ENCODE measurements at regions not wholly inside any gene's neighbourhood (a gene's known extent, or its start where the extent isn't known, plus 50 kb on each side); places are given as distances from the start of the nearest gene placed in this dataset.

- TF ChIP-seq CTCF (IDR thresholded peaks at IDR 0.05; ENCODE audit: low read depth, low read length) = no peak
- no peak overlapping the region for H3K4me3 ChIP-seq (ENCODE audit: low read depth, low read length)
Observed at GRCh38 chr3:64327100-64327804, 102.0 kb upstream of the PRICKLE2 start.

GRCh38 chr3:64321747-64322146 lies 96.5 kb upstream of the PRICKLE2 start:
- no peak overlapping the region for H3K4me3 ChIP-seq (ENCODE audit: low read depth, low read length)
- TF ChIP-seq CTCF (IDR thresholded peaks at IDR 0.05; ENCODE audit: low read depth, low read length) = no peak

- H3K4me3 ChIP-seq (ENCODE audit: low read depth, low read length) = no peak overlapping the region
- no peak for TF ChIP-seq CTCF (IDR thresholded peaks at IDR 0.05; ENCODE audit: low read depth, low read length)
Observed at GRCh38 chr3:64319391-64319790, 94.1 kb upstream of the PRICKLE2 start.

GRCh38 chr3:64318668-64319271 lies 93.5 kb upstream of the PRICKLE2 start:
- no peak for TF ChIP-seq CTCF (IDR thresholded peaks at IDR 0.05; ENCODE audit: low read depth, low read length)
- H3K4me3 ChIP-seq (ENCODE audit: low read depth, low read length) = no peak overlapping the region

- TF ChIP-seq CTCF (IDR thresholded peaks at IDR 0.05; ENCODE audit: low read depth, low read length) = no peak
- no peak overlapping the region for H3K4me3 ChIP-seq (ENCODE audit: low read depth, low read length)
Observed at GRCh38 chr3:64318001-64318400, 92.7 kb upstream of the PRICKLE2 start.

- TF ChIP-seq CTCF (IDR thresholded peaks at IDR 0.05; ENCODE audit: low read depth, low read length) = no peak
- H3K4me3 ChIP-seq (ENCODE audit: low read depth, low read length) = no peak overlapping the region
Observed at GRCh38 chr3:64316971-64317370, 91.7 kb upstream of the PRICKLE2 start.

GRCh38 chr3:64311424-64312061 lies 86.3 kb upstream of the PRICKLE2 start:
- no peak overlapping the region for H3K4me3 ChIP-seq (ENCODE audit: low read depth, low read length)
- TF ChIP-seq CTCF (IDR thresholded peaks at IDR 0.05; ENCODE audit: low read depth, low read length) = no peak
